Loucy (cell line): ENCODE measurements at regions not wholly inside any gene's neighbourhood (a gene's known extent, or its start where the extent isn't known, plus 50 kb on each side); places are given as distances from the start of the nearest gene placed in this dataset.
"Not testable (repeated sequence)": the region's sequence is repeated elsewhere in the genome, so short reads cannot be mapped to it uniquely, and the experiment has no call there.

Experiments
- H2AFZ ChIP-seq: fragments of 200-600 bp; sonication (generic); 2 replicates; pipeline ENCODE4 v1.6.0; 2016; ENCODE audit warnings: antibody characterized with exemption, mild to moderate bottlenecking, low read length, moderate library complexity
- H3F3A ChIP-seq: fragments of 200-600 bp; 2 replicates; pipeline ENCODE4 v1.6.0; 2016; ENCODE audit warnings: antibody characterized with exemption, low read depth, mild to moderate bottlenecking
- H3K27me3 ChIP-seq: fragments of 200-600 bp; sonication (generic); 2 replicates; pipeline ENCODE4 v1.6.1; 2014; ENCODE audit warnings: low read length, mild to moderate bottlenecking; ENCODE audit not compliant: insufficient read depth, poor library complexity, severe bottlenecking
- H3K36me3 ChIP-seq: fragments of 200-600 bp; sonication (generic); 2 replicates; pipeline ENCODE4 v1.6.1; 2016; ENCODE audit warnings: low read length; ENCODE audit not compliant: insufficient read depth
- H3K4me1 ChIP-seq: fragments of 200-600 bp; sonication (generic); 2 replicates; pipeline ENCODE4 v1.5.1; 2014; ENCODE audit warnings: low read length, mild to moderate bottlenecking; ENCODE audit not compliant: insufficient read depth, poor library complexity, severe bottlenecking
- H3K4me2 ChIP-seq: fragments of 200-600 bp; sonication (generic); 2 replicates; pipeline ENCODE4 v1.6.0; 2014; ENCODE audit warnings: antibody characterized with exemption, low read length, low read depth, mild to moderate bottlenecking; ENCODE audit not compliant: poor library complexity, severe bottlenecking
- H3K4me3 ChIP-seq: fragments of 200-600 bp; sonication (generic); 2 replicates; pipeline ENCODE4 v1.5.1; 2014; ENCODE audit warnings: low read length, mild to moderate bottlenecking, mixed read lengths; ENCODE audit not compliant: poor library complexity, severe bottlenecking
- H3K79me2 ChIP-seq: fragments of 200-600 bp; sonication (generic); 2 replicates; pipeline ENCODE4 v1.6.1; 2014; ENCODE audit warnings: low read length; ENCODE audit not compliant: insufficient read depth
- H3K9ac ChIP-seq: fragments of 200-600 bp; sonication (generic); 2 replicates; pipeline ENCODE4 v1.6.0; 2014; ENCODE audit warnings: mild to moderate bottlenecking, low read depth, low read length, moderate library complexity; ENCODE audit not compliant: poor library complexity, severe bottlenecking
- H3K9me2 ChIP-seq: fragments of 200-600 bp; sonication (generic); replicated peaks from 2 replicates; pipeline ENCODE4 v1.6.1; 2016; ENCODE audit warnings: low read depth, low read length, mixed read lengths
- H3K9me3 ChIP-seq: fragments of 200-600 bp; sonication (generic); 2 replicates; pipeline ENCODE4 v1.6.1; 2014; ENCODE audit warnings: mild to moderate bottlenecking, antibody characterized with exemption, low read length, low read depth; ENCODE audit not compliant: insufficient read depth
- H4K20me1 ChIP-seq: fragments of 200-600 bp; sonication (generic); 2 replicates; pipeline ENCODE4 v1.6.0; 2014; ENCODE audit warnings: antibody characterized with exemption, low read length, mild to moderate bottlenecking; ENCODE audit not compliant: insufficient read depth, poor library complexity, severe bottlenecking

GRCh38 chr2:113330060-113330767 is 51.5 kb upstream of the PAX8 start:
- not testable (repeated sequence) for H3F3A ChIP-seq, H4K20me1 ChIP-seq, H3K27me3 ChIP-seq, H2AFZ ChIP-seq, H3K4me1 ChIP-seq, H3K79me2 ChIP-seq, H3K4me3 ChIP-seq, H3K9ac ChIP-seq, H3K4me2 ChIP-seq, H3K36me3 ChIP-seq, H3K9me2 ChIP-seq, H3K9me3 ChIP-seq

GRCh38 chr2:113328973-113329372 is 50.3 kb upstream of the PAX8 start:
- H3K4me3 ChIP-seq: not testable (repeated sequence)

GRCh38 chr2:113328572-113328971 is 49.9 kb upstream of the PAX8 start:
- H3K79me2 ChIP-seq, H3K27me3 ChIP-seq, H3K9me3 ChIP-seq, H3K9ac ChIP-seq, H3K36me3 ChIP-seq, H3K4me2 ChIP-seq, H3K4me3 ChIP-seq, H2AFZ ChIP-seq, H3F3A ChIP-seq, H4K20me1 ChIP-seq, H3K4me1 ChIP-seq, H3K9me2 ChIP-seq: not testable (repeated sequence)

More at GRCh38 chr2:113328973-113329372, 50.3 kb upstream of the PAX8 start:
- not testable (repeated sequence) for H3K9ac ChIP-seq, H3K4me1 ChIP-seq, H3K9me3 ChIP-seq, H3K27me3 ChIP-seq, H3K36me3 ChIP-seq, H3K4me2 ChIP-seq, H3K79me2 ChIP-seq, H2AFZ ChIP-seq, H3K9me2 ChIP-seq, H4K20me1 ChIP-seq, H3F3A ChIP-seq
